ENCODE measurements at regions not wholly inside any gene's neighbourhood (a gene's known extent, or its start where the extent isn't known, plus 50 kb on each side); places are given as distances from the start of the nearest gene placed in this dataset.

GRCh38 chr6:97820400-97820799 is 537.4 kb upstream of the MMS22L start:
- Histone ChIP-seq H3K36me3 (ENCODE audit: control insufficient read depth, insufficient read depth, low read length) (no peaks in the 10 kb centered on the region), H3K27me3 (ENCODE audit: control insufficient read depth, insufficient read depth, low read length) (no peaks in the 10 kb centered on the region), H3K4me3 (ENCODE audit: low read depth, low read length) (no peak overlapping the region)
- TF ChIP-seq CTCF (IDR thresholded peaks at IDR 0.05; ENCODE audit: insufficient read depth, low read length, severe bottlenecking): no peak
- DNase-seq (ENCODE audit: low read depth) (no peak), FAIRE-seq (no peak)

GRCh38 chr6:97822632-97823031 is 539.6 kb upstream of the MMS22L start:
- FAIRE-seq: no peak
- Histone ChIP-seq H3K4me3 (ENCODE audit: low read depth, low read length) (no peak overlapping the region), H3K36me3 (ENCODE audit: control insufficient read depth, insufficient read depth, low read length) (no peaks in the 10 kb centered on the region), H3K27me3 (ENCODE audit: control insufficient read depth, insufficient read depth, low read length) (no peaks in the 10 kb centered on the region)
- no peak for TF ChIP-seq CTCF (IDR thresholded peaks at IDR 0.05; ENCODE audit: insufficient read depth, low read length, severe bottlenecking)
- DNase-seq (ENCODE audit: low read depth): no peak

DNA sequence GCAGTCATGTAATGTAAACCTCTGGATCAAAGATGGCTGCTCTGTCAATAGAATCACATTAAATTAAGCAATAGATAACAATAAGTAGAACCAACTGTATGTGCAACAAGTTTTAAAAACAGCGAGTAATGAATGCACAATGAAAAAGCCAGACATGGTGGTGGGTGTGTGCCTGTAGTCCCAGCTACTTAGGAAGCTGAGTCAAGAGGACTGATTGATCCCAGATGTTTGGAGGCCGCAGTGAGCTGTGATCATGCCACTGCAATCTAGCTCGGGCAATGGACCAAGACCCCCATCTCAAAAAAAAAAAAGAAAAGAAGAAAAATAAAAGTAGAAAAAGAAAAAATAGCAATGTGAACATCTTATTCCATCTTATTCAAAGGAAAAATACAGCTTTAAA is 558.7 kb upstream of the MMS22L start:
- no peak for FAIRE-seq
- no peaks in the 10 kb centered on the region for H3K27me3 ChIP-seq (ENCODE audit: control insufficient read depth, insufficient read depth, low read length)
- no peaks in the 10 kb centered on the region for H3K36me3 ChIP-seq (ENCODE audit: control insufficient read depth, insufficient read depth, low read length)
- no peak for TF ChIP-seq CTCF (IDR thresholded peaks at IDR 0.05; ENCODE audit: insufficient read depth, low read length, severe bottlenecking)
- no peak overlapping the region for H3K4me3 ChIP-seq (ENCODE audit: low read depth, low read length)
- no peak for DNase-seq (ENCODE audit: low read depth)

DNA sequence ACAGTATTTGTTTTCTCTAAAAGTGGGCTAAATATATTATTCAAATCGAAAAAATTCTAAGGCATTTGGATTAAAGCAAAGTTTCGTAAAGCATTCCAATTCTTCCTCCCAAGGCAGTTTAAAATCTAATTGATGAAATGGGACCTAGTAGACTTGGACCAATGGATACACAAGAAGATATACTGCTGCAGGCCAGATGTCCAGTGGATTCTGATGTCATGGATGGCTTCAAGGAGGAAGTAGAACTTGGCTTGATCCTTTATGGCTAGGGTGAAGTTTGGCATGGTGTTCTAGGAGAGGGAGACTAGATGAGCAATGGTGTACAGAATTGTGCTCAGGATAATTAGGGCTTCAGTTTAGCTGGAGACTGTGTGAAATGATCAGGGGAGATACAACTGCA is 559.5 kb upstream of the MMS22L start:
- Histone ChIP-seq H3K36me3 (ENCODE audit: control insufficient read depth, insufficient read depth, low read length) (no peaks in the 10 kb centered on the region), H3K27me3 (ENCODE audit: control insufficient read depth, insufficient read depth, low read length) (no peaks in the 10 kb centered on the region), H3K4me3 (ENCODE audit: low read depth, low read length) (no peak overlapping the region)
- DNase-seq (ENCODE audit: low read depth): no peak
- no peak for TF ChIP-seq CTCF (IDR thresholded peaks at IDR 0.05; ENCODE audit: insufficient read depth, low read length, severe bottlenecking)
- FAIRE-seq: no peak

- no peaks in the 10 kb centered on the region for H3K36me3 ChIP-seq (ENCODE audit: control insufficient read depth, insufficient read depth, low read length)
- TF ChIP-seq CTCF (IDR thresholded peaks at IDR 0.05; ENCODE audit: insufficient read depth, low read length, severe bottlenecking): no peak
- H3K4me3 ChIP-seq (ENCODE audit: low read depth, low read length): no peak overlapping the region
- DNase-seq (ENCODE audit: low read depth): no peak
- H3K27me3 ChIP-seq (ENCODE audit: control insufficient read depth, insufficient read depth, low read length): no peaks in the 10 kb centered on the region
- FAIRE-seq: no peak
Observed at GRCh38 chr6:97849390-97849789, 566.4 kb upstream of the MMS22L start.

DNA sequence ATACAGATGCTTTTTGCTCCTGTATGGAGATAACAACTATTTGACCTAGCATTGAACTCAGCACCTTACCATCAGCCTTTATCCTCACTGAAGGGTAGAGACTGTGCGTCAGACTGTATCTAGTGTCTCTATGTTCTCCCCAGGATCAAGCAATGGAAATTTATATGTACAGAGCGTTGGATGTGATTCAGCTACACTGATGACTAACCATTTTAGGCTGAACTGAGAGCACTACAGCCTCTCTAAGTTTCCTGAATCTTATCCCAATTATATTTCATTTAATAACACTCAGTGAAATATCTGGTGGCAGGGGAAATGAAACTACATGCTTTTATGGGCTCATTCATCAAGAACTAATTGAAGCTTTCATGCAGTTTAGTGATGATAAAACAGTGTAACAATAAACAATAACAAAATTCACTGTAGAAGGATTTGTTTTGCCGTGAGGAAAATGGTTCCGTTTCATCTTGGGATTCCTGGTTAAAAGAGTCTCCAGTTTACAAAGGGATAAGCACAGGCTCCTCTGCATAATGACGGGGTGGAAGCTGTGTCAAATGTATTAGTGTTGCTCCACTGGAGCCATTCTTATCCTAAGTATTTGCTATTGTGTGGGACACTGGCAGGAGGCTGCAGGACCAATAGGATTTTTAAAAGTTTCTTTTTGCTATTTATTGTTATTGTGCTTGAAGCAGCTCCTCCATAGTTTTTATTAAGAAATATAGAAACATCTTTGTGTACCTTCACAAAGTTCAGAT is 567.6 kb upstream of the MMS22L start:
- H3K4me3 ChIP-seq (ENCODE audit: low read depth, low read length): no peak overlapping the region
- TF ChIP-seq CTCF (IDR thresholded peaks at IDR 0.05; ENCODE audit: insufficient read depth, low read length, severe bottlenecking): no peak
- H3K27me3 ChIP-seq (ENCODE audit: control insufficient read depth, insufficient read depth, low read length): no peaks in the 10 kb centered on the region
- no peaks in the 10 kb centered on the region for H3K36me3 ChIP-seq (ENCODE audit: control insufficient read depth, insufficient read depth, low read length)
- no peak for FAIRE-seq
- DNase-seq (ENCODE audit: low read depth): peak; percentile 46

Data from bronchial epithelial cell (primary cell).